GM13977 (cell line): ENCODE measurements at regions not wholly inside any gene's neighbourhood (a gene's known extent, or its start where the extent isn't known, plus 50 kb on each side); places are given as distances from the start of the nearest gene placed in this dataset.
"Not testable (repeated sequence)": the region's sequence is repeated elsewhere in the genome, so short reads cannot be mapped to it uniquely, and the experiment has no call there.

Experiments used
- DNase-seq: peaks from one replicate; pipeline ENCODE4 v3.0.0; 2012; ENCODE audit warnings: low spot score
- in situ Hi-C: fragments of 300-500 bp; cut with MboI; formaldehyde crosslinking; loops from one replicate; pipeline ENCODE4 v1.12.0; 2022; ENCODE audit warnings: low sequenced_read_pairs, low pct_unique_long_range_greater_than_20kb, mixed read lengths, inconsistent platforms; ENCODE audit not compliant: unreplicated experiment
- TF ChIP-seq, protein P1 (sequence below): IDR thresholded peaks from 2 replicates; pipeline ENCODE4 v1.5.1; 2012; ENCODE audit warnings: mild to moderate bottlenecking, control low read depth; ENCODE audit not compliant: insufficient read depth; ENCODE audit errors: extremely low read depth, missing control alignments

DNA sequence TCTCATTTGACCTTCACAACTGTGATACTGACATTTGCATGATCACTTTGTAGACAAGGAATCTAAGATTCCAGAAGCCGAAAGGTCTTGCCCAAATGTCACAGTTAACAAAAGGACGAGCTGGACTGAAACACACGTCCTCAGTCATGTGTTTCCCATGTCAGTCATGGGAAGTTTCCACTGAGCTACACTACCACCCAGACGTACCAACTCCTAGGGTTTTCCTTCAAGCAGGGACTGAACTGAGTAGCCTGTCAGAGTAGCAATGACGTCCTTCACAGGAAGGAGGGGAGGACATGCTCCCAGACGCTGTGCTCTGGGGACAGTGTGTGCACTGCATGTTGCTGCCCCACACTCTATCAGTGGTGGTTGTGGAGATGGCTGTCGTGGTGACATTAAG lies 215.8 kb upstream of the SMLR1 start:
- TF ChIP-seq, protein P1, sequence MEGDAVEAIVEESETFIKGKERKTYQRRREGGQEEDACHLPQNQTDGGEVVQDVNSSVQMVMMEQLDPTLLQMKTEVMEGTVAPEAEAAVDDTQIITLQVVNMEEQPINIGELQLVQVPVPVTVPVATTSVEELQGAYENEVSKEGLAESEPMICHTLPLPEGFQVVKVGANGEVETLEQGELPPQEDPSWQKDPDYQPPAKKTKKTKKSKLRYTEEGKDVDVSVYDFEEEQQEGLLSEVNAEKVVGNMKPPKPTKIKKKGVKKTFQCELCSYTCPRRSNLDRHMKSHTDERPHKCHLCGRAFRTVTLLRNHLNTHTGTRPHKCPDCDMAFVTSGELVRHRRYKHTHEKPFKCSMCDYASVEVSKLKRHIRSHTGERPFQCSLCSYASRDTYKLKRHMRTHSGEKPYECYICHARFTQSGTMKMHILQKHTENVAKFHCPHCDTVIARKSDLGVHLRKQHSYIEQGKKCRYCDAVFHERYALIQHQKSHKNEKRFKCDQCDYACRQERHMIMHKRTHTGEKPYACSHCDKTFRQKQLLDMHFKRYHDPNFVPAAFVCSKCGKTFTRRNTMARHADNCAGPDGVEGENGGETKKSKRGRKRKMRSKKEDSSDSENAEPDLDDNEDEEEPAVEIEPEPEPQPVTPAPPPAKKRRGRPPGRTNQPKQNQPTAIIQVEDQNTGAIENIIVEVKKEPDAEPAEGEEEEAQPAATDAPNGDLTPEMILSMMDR: no peak
- no peak for DNase-seq
- in situ Hi-C loops: no loop called here

DNA sequence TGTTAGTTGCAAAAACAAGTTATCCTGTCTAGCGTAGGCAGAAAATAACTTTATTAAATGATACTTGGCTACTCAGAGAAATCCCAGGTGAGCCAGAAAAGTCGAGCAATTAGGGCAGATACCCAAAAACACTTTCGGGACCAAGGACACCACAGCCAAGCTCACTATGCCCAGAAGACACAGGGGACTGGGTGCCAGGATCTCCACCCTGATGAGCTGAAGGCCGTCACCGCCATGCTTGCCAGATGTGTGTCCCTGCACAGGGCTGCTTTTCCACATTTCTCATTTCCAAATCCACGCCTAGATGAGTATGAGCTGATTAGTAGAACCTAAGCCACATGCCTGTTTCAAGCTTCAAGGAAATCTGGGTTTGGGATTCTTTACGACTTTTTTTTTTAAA lies 214.0 kb upstream of the SMLR1 start:
- TF ChIP-seq, protein P1: no peak
- in situ Hi-C loops: no loop called here
- DNase-seq: no peak

DNA sequence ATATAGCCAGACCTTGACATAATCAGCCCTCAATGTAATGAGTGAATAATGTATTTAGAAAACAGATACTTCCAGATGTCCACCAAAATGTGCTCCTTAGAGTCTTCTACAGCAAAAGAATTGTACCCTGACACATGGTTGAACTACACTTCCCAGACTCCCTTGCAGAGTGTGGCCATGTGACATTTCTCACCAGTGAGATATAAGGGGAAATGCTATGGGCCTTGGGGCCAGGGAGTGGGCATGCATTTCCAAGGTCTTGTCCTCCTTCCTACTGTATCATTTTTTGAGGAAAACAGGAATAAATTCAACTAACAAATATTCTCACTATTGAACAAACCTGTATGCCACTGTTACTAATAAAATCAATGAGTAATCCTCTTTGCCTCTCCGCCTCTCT lies 211.4 kb upstream of the SMLR1 start:
- no peak for DNase-seq
- TF ChIP-seq, protein P1: no peak
- in situ Hi-C loops: no loop called here

DNA sequence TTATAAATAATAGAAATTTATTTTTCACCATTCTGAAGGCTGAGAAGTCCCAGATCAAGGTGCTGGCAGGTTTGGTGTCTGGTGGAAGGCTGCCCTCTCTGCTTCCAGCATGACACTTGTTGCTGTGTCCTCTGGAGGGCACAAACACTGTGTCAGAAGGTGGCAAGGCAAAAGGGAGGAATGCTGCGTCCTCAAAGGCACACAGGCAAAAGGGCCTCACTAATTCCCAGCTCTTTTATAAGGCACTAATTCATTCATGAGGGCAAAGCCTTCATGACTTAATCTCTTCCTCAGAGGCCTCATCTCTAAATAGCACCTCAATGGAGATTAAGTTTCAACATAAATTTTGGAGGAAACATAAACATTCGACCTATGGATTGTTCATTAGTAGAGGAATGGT lies 209.5 kb upstream of the SMLR1 start:
- in situ Hi-C loops: no loop called here
- TF ChIP-seq, protein P1: no peak
- DNase-seq: no peak

DNA sequence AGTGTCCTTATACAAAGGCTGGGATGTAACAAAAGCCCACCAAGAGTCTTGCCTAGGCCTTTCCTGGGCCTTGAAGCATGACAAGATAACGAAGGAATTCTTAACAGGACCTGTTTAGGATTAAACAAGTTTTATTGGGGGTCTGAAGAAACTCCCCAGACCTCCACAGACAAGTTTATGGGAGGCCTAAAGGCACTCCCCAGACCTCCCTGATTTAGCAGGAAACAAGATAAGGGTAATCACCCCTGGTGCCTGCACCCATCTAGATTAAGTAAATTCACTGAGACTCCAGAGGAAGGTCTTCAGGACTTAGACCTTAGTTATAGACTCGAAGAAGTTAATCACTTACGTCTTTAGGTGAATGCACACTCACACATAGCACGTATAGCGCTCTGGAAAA lies 208.4 kb upstream of the SMLR1 start:
- DNase-seq, in situ Hi-C loops: not testable (repeated sequence)

DNA sequence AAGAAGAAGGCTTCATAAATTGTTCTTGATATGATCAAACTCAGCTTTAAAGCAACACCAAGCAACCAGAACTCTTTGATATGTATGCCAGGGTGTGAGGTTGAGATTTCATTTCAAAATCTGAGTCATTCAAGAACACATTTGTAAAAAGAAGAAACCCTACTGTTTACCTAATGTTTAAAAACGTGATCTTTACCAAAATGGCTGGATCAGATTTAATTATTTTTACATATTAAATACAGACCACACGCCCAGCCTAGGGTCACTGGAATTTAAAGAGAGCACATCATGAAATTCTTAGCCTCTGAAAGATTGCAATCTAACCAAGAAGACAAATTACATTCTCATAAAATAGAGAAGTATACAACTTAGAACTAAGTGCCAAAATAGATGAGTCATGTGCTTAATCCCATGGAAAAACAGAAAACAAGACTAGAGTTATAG lies 206.8 kb upstream of the SMLR1 start:
- TF ChIP-seq, protein P1: no peak
- in situ Hi-C loops: no loop called here

DNA sequence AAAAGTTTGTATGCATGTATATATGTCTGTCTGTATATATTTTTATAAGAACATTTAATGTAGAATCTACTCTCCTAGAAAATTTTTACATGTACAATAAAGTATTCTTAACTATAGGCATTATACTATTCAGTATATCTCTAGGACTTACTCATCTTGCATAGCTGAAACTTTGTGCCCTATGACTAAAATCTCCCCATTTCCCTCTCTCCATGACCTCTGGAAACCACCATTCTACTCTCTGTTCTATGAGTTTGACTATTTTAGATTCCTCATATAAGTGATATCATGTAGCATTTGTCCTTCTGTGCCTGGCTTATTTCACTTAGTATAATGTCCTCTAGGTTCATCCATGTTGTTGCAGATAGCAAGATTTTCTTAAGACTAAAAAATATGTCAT lies 205.1 kb upstream of the SMLR1 start:
- no peak for DNase-seq
- in situ Hi-C loops: no loop called here
- TF ChIP-seq, protein P1: no peak

More for the DNA sequence above, 206.8 kb upstream of the SMLR1 start:
- DNase-seq: no peak
